Mesendoderm (in vitro differentiated cells): ENCODE measurements at regions not wholly inside any gene's neighbourhood (a gene's known extent, or its start where the extent isn't known, plus 50 kb on each side); places are given as distances from the start of the nearest gene placed in this dataset.
"Not testable (repeated sequence)": the region's sequence is repeated elsewhere in the genome, so short reads cannot be mapped to it uniquely, and the experiment has no call there.

Experiments used
- DNase-seq: peaks from one replicate; pipeline ENCODE4 v3.0.0; 2013
- H2AK5ac ChIP-seq: 2 replicates; pipeline ENCODE4 v1.6.1; 2013; ENCODE audit warnings: low read length, inconsistent platforms
- H2BK120ac ChIP-seq: 2 replicates; pipeline ENCODE4 v1.6.1; 2013; ENCODE audit warnings: low read depth, mild to moderate bottlenecking, low read length, moderate library complexity, mixed read lengths
- H2BK15ac ChIP-seq: replicated peaks from 2 replicates; pipeline ENCODE4 v1.6.1; 2013; ENCODE audit warnings: low read depth, mild to moderate bottlenecking, moderate library complexity
- H2BK5ac ChIP-seq: 2 replicates; pipeline ENCODE4 v1.6.1; 2013; ENCODE audit warnings: low read length, inconsistent platforms
- H3K18ac ChIP-seq: 2 replicates; pipeline ENCODE4 v1.6.1; 2013; ENCODE audit warnings: mild to moderate bottlenecking, low read length, mixed read lengths
- H3K23ac ChIP-seq: one replicate; pipeline ENCODE4 v1.6.1; 2013; ENCODE audit warnings: low read length
- H3K27ac ChIP-seq: 2 replicates; pipeline ENCODE4 v1.5.1; 2013; ENCODE audit warnings: low read depth, mild to moderate bottlenecking, inconsistent platforms, low read length, moderate library complexity
- H3K27me3 ChIP-seq: 2 replicates; pipeline ENCODE4 v1.6.1; 2013; ENCODE audit warnings: low read length, control low read depth, mild to moderate bottlenecking, inconsistent platforms; ENCODE audit not compliant: insufficient read depth, poor library complexity
- H3K36me3 ChIP-seq: 2 replicates; pipeline ENCODE4 v1.6.1; 2013; ENCODE audit warnings: low read length, inconsistent platforms; ENCODE audit not compliant: control insufficient read depth, insufficient read depth
- H3K4ac ChIP-seq: one replicate; pipeline ENCODE4 v1.6.1; 2013; ENCODE audit warnings: low read depth, mild to moderate bottlenecking, low read length, moderate library complexity
- H3K4me1 ChIP-seq: 2 replicates; pipeline ENCODE4 v1.6.1; 2013; ENCODE audit warnings: low read depth, low read length, inconsistent platforms; ENCODE audit not compliant: control insufficient read depth
- H3K4me2 ChIP-seq: 2 replicates; pipeline ENCODE4 v1.6.1; 2013; ENCODE audit warnings: low read length
- H3K4me3 ChIP-seq: 2 replicates; pipeline ENCODE4 v1.5.1; 2013; ENCODE audit warnings: mild to moderate bottlenecking, low read length
- H3K56ac ChIP-seq: one replicate; pipeline ENCODE4 v1.6.1; 2013; ENCODE audit warnings: low read length
- H3K79me1 ChIP-seq: 2 replicates; pipeline ENCODE4 v1.6.1; 2013; ENCODE audit warnings: low read length, inconsistent platforms
- H3K79me2 ChIP-seq: 2 replicates; pipeline ENCODE4 v1.6.1; 2013; ENCODE audit warnings: mild to moderate bottlenecking, low read length; ENCODE audit not compliant: control insufficient read depth, insufficient read depth
- H3K9ac ChIP-seq: 2 replicates; pipeline ENCODE4 v1.6.1; 2013; ENCODE audit warnings: low read length, inconsistent platforms
- H4K5ac ChIP-seq: one replicate; pipeline ENCODE4 v1.6.1; 2013; ENCODE audit warnings: low read length
- H4K8ac ChIP-seq: one replicate; pipeline ENCODE4 v1.6.1; 2013; ENCODE audit warnings: low read depth, mild to moderate bottlenecking, control low read depth, low read length, moderate library complexity
- WGBS: extraction: QIAGEN DNeasy Blood & Tissue Kit; methylation state at CpG from one replicate; pipeline ENCODE4 v1.1.7; 2013; ENCODE audit warnings: low lambda C conversion rate, missing lambda C conversion rate; ENCODE audit not compliant: insufficient coverage; ENCODE audit errors: extremely low coverage; 5-methylcytosine and 5-hydroxymethylcytosine counted together

- not testable (repeated sequence) for H3K79me2 ChIP-seq, H3K56ac ChIP-seq, H3K4me3 ChIP-seq, H4K5ac ChIP-seq, H4K8ac ChIP-seq, H3K4me2 ChIP-seq, H3K18ac ChIP-seq, DNase-seq, H2AK5ac ChIP-seq, H2BK120ac ChIP-seq, H3K79me1 ChIP-seq, H2BK5ac ChIP-seq, H3K4ac ChIP-seq, H3K4me1 ChIP-seq, H3K23ac ChIP-seq, H2BK15ac ChIP-seq, H3K27me3 ChIP-seq, H3K27ac ChIP-seq, H3K36me3 ChIP-seq, H3K9ac ChIP-seq
These were observed 578.9 kb upstream of the IL12A start for GRCh38 chr3:159409711-159410110.

GRCh38 chr3:159413319-159413718 is 575.3 kb upstream of the IL12A start:
- Histone ChIP-seq H3K56ac (no peak overlapping the region), H3K27ac (no peak overlapping the region), H2BK120ac (no peak overlapping the region), H3K27me3 (no peaks in the 10 kb centered on the region), H3K4me3 (no peak overlapping the region), H3K4me2 (no peak overlapping the region), H3K36me3 (no peaks in the 10 kb centered on the region), H2AK5ac (no peak overlapping the region), H3K79me2 (no peaks in the 10 kb centered on the region), H4K8ac (no peak overlapping the region), H2BK5ac (no peak overlapping the region), H3K9ac (no peak overlapping the region), H3K23ac (no peak overlapping the region), H2BK15ac (no peak overlapping the region), H3K4ac (no peak overlapping the region), H3K18ac (no peak overlapping the region), H4K5ac (no peak overlapping the region), H3K4me1 (no peaks in the 10 kb centered on the region), H3K79me1 (no peaks in the 10 kb centered on the region)
- DNase-seq = no peak
- no CpG with 5 or more reads among the region's 2 CpGs for WGBS

DNA sequence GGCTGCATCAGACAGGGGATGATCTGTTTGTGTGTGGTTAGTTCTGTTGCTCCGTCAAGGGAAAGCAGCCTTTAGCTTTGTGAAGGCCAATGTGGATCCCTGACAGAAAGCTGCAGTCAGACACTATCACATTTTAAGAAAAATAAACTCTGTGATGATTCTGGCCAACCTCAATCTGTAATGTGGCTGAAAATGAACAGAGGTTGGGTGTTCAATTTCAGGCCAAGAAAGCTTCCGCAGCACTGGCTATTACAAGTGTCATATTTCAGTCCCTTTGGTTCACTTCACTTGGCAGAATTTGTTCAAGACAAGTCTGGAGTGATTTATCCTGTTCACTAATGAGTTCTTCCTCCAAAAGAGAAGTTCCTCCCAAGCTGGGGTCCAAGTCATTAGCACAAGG is 571.8 kb upstream of the IL12A start:
- H2BK120ac ChIP-seq = no peak overlapping the region
- H3K36me3 ChIP-seq = no peaks in the 10 kb centered on the region
- no peak overlapping the region for H2AK5ac ChIP-seq
- H4K5ac ChIP-seq = no peak overlapping the region
- H3K4me3 ChIP-seq = no peak overlapping the region
- no peaks in the 10 kb centered on the region for H3K79me1 ChIP-seq
- DNase-seq = no peak
- no peaks in the 10 kb centered on the region for H3K27me3 ChIP-seq
- H3K18ac ChIP-seq = no peak overlapping the region
- no peak overlapping the region for H2BK15ac ChIP-seq
- no peak overlapping the region for H2BK5ac ChIP-seq
- no peak overlapping the region for H3K9ac ChIP-seq
- no peaks in the 10 kb centered on the region for H3K79me2 ChIP-seq
- WGBS = no CpG with 5 or more reads among the region's 2 CpGs
- no peak overlapping the region for H3K23ac ChIP-seq
- H4K8ac ChIP-seq = no peak overlapping the region
- H3K4me1 ChIP-seq = no peaks in the 10 kb centered on the region
- no peak overlapping the region for H3K56ac ChIP-seq
- H3K4ac ChIP-seq = no peak overlapping the region
- H3K27ac ChIP-seq = no peak overlapping the region
- no peak overlapping the region for H3K4me2 ChIP-seq

- Histone ChIP-seq H3K27me3 (no peaks in the 10 kb centered on the region), H2BK15ac (no peak overlapping the region), H3K79me1 (no peaks in the 10 kb centered on the region), H4K8ac (no peak overlapping the region), H2BK120ac (no peak overlapping the region), H3K4me3 (no peak overlapping the region), H3K18ac (no peak overlapping the region), H3K9ac (no peak overlapping the region), H3K27ac (no peak overlapping the region), H3K4me2 (no peak overlapping the region), H3K36me3 (no peaks in the 10 kb centered on the region), H2AK5ac (no peak overlapping the region), H3K56ac (no peak overlapping the region), H4K5ac (no peak overlapping the region), H3K23ac (no peak overlapping the region), H2BK5ac (no peak overlapping the region), H3K4me1 (no peaks in the 10 kb centered on the region), H3K79me2 (no peaks in the 10 kb centered on the region), H3K4ac (no peak overlapping the region)
- WGBS = no CpG with 5 or more reads among the region's 2 CpGs
- no peak for DNase-seq
These were observed 570.9 kb upstream of the IL12A start for GRCh38 chr3:159417761-159418160.

DNA sequence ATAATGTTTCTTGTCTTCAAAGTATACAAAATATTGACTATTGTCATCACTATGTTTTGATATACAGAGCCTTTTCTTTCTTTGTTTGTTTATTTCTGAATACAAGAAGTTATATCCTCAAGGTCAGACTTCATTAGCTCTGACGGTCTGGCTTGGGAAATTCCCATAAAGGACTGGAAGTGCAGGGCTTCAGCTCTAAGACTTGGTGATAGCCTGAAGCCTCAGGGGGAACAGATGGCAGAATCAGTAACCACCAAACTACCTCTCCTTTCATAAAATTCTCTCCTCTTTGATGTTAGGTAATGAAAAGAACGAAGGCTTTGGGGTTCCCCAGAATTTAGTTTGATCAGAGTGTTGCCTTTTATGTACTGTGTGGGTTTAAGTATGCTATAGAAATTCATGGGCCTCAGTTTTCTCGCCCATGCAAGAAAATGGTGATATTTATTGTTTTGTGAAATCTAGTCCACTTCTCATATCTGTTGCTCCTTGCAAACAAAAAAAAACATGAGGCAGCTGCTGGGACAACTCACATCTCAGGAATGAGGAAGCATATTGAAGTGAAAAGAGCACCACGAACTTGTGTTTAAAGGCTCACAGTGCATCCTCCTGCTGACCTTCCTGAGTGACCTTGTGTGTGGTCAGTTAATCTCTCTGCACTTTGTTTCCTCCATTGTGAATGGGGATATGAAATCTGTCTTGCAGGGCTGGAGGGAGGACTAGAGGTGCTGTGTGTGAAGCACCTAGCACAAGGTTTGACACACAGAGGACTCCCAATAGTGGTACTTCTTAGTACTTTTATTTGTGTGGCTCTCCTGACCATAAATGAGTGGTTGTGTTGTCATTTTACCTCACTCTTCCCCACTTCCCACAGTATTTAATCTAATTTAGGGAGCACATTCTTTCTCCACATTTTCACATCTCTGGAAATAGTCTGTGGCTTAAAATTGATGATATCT is 569.8 kb upstream of the IL12A start:
- Histone ChIP-seq H3K27ac (no peak overlapping the region), H3K79me2 (no peaks in the 10 kb centered on the region), H3K18ac (no peak overlapping the region), H3K36me3 (no peaks in the 10 kb centered on the region), H3K56ac (no peak overlapping the region), H2BK120ac (no peak overlapping the region), H3K4me1 (no peaks in the 10 kb centered on the region), H2AK5ac (no peak overlapping the region), H2BK15ac (no peak overlapping the region), H3K4ac (no peak overlapping the region), H3K27me3 (no peaks in the 10 kb centered on the region), H3K79me1 (no peaks in the 10 kb centered on the region), H3K9ac (no peak overlapping the region), H4K8ac (no peak overlapping the region), H3K4me3 (no peak overlapping the region), H3K23ac (no peak overlapping the region), H3K4me2 (no peak overlapping the region), H2BK5ac (no peak overlapping the region), H4K5ac (no peak overlapping the region)
- peak; percentile 5 for DNase-seq
- no CpG with 5 or more reads among the region's 4 CpGs for WGBS

- H3K36me3 ChIP-seq = no peaks in the 10 kb centered on the region
- no peak overlapping the region for H3K27ac ChIP-seq
- no peak overlapping the region for H2BK15ac ChIP-seq
- H3K4me2 ChIP-seq = no peak overlapping the region
- DNase-seq = no peak
- no peak overlapping the region for H4K5ac ChIP-seq
- H4K8ac ChIP-seq = no peak overlapping the region
- no peak overlapping the region for H3K4ac ChIP-seq
- H3K56ac ChIP-seq = no peak overlapping the region
- H2AK5ac ChIP-seq = no peak overlapping the region
- no CpG with 5 or more reads among the region's 2 CpGs for WGBS
- no peak overlapping the region for H2BK120ac ChIP-seq
- no peak overlapping the region for H3K4me3 ChIP-seq
- H3K79me2 ChIP-seq = no peaks in the 10 kb centered on the region
- H3K79me1 ChIP-seq = no peaks in the 10 kb centered on the region
- no peak overlapping the region for H3K18ac ChIP-seq
- no peak overlapping the region for H3K23ac ChIP-seq
- no peaks in the 10 kb centered on the region for H3K4me1 ChIP-seq
- no peaks in the 10 kb centered on the region for H3K27me3 ChIP-seq
- H2BK5ac ChIP-seq = no peak overlapping the region
- H3K9ac ChIP-seq = no peak overlapping the region
These were observed 558.9 kb upstream of the IL12A start for GRCh38 chr3:159429702-159430101.
